ENCODE measurements at regions not wholly inside any gene's neighbourhood (a gene's known extent, or its start where the extent isn't known, plus 50 kb on each side); places are given as distances from the start of the nearest gene placed in this dataset.

GRCh38 chr10:120402147-120402766 lies 54.8 kb upstream of the PLPP4 start:
- ChIA-PET POLR2A (no interaction called here), CTCF (no interaction called here)
- H3K4me1 ChIP-seq = no peaks in the 10 kb centered on the region
- Mint-ChIP-seq H3K36me3 (ENCODE audit: insufficient read depth, unreplicated experiment) (no peaks in the 10 kb centered on the region), H3K4me1 (ENCODE audit: low read depth, unreplicated experiment) (no peaks in the 10 kb centered on the region), H3K9me3 (ENCODE audit: unreplicated experiment) (no peaks in the 10 kb centered on the region), H3K27me3 (ENCODE audit: insufficient read depth, unreplicated experiment) (peaks cover 2% of the 10 kb centered on the region), H3K4me3 (ENCODE audit: unreplicated experiment) (no peak overlapping the region), H3K27ac (ENCODE audit: unreplicated experiment) (no peak overlapping the region)
- DNase-seq = no peak
- no peak for TF ChIP-seq CTCF (IDR thresholded peaks at IDR 0.05; ENCODE audit: insufficient read depth in 1 of 2, low read depth in 1 of 2, low read length in 1 of 2, severe bottlenecking in 1 of 2, unreplicated experiment in 1 of 2)
- H3K27me3 ChIP-seq (replicated peaks; ENCODE audit: control insufficient read depth, insufficient read depth, low read length) = no peaks in the 10 kb centered on the region; the same call in 1 of the 2 replicates
- no peaks in the 10 kb centered on the region for H3K9me3 ChIP-seq
- no peaks in the 10 kb centered on the region for H3K36me3 ChIP-seq (ENCODE audit: control insufficient read depth, insufficient read depth, low read length)
- H3K4me3 ChIP-seq (ENCODE audit: low read depth, low read length) = no peak overlapping the region
- intact Hi-C loops (cut with micrococcal nuclease; ENCODE audit: unreplicated experiment) = no loop called here
- no TSS peak for BruUV-seq (replicated peaks)

GRCh38 chr10:120403109-120403508 lies 53.9 kb upstream of the PLPP4 start:
- BruUV-seq (replicated peaks) = no TSS peak
- intact Hi-C loops (cut with micrococcal nuclease; ENCODE audit: unreplicated experiment) = no loop called here
- CTCF ChIA-PET = no interaction called here
- no peak overlapping the region for H3K27ac Mint-ChIP-seq (ENCODE audit: unreplicated experiment)
- H3K4me1 ChIP-seq = no peaks in the 10 kb centered on the region
- no peaks in the 10 kb centered on the region for H3K9me3 ChIP-seq
- DNase-seq = no peak
- no peaks in the 10 kb centered on the region; the same call in 1 of the 2 replicates for H3K27me3 ChIP-seq (replicated peaks; ENCODE audit: control insufficient read depth, insufficient read depth, low read length)
- H3K36me3 Mint-ChIP-seq (ENCODE audit: insufficient read depth, unreplicated experiment) = no peaks in the 10 kb centered on the region
- H3K4me3 ChIP-seq (ENCODE audit: low read depth, low read length) = no peak overlapping the region
- peaks cover 2% of the 10 kb centered on the region for H3K27me3 Mint-ChIP-seq (ENCODE audit: insufficient read depth, unreplicated experiment)
- POLR2A ChIA-PET = no interaction called here
- no peaks in the 10 kb centered on the region for H3K4me1 Mint-ChIP-seq (ENCODE audit: low read depth, unreplicated experiment)
- H3K4me3 Mint-ChIP-seq (ENCODE audit: unreplicated experiment) = no peak overlapping the region
- H3K36me3 ChIP-seq (ENCODE audit: control insufficient read depth, insufficient read depth, low read length) = no peaks in the 10 kb centered on the region
- no peaks in the 10 kb centered on the region for H3K9me3 Mint-ChIP-seq (ENCODE audit: unreplicated experiment)
- no peak for TF ChIP-seq CTCF (IDR thresholded peaks at IDR 0.05; ENCODE audit: insufficient read depth in 1 of 2, low read depth in 1 of 2, low read length in 1 of 2, severe bottlenecking in 1 of 2, unreplicated experiment in 1 of 2)

- Histone ChIP-seq H3K9me3 (no peaks in the 10 kb centered on the region), H3K4me3 (ENCODE audit: low read depth, low read length) (no peak overlapping the region), H3K27me3 (replicated peaks; ENCODE audit: control insufficient read depth, insufficient read depth, low read length) (no peaks in the 10 kb centered on the region; the same call in 1 of the 2 replicates), H3K36me3 (ENCODE audit: control insufficient read depth, insufficient read depth, low read length) (no peaks in the 10 kb centered on the region), H3K4me1 (no peaks in the 10 kb centered on the region)
- ChIA-PET POLR2A (no interaction called here), CTCF (no interaction called here)
- H3K4me1 Mint-ChIP-seq (ENCODE audit: low read depth, unreplicated experiment) = no peaks in the 10 kb centered on the region
- BruUV-seq (replicated peaks) = no TSS peak
- no peaks in the 10 kb centered on the region for H3K36me3 Mint-ChIP-seq (ENCODE audit: insufficient read depth, unreplicated experiment)
- no peak for TF ChIP-seq CTCF (IDR thresholded peaks at IDR 0.05; ENCODE audit: insufficient read depth in 1 of 2, low read depth in 1 of 2, low read length in 1 of 2, severe bottlenecking in 1 of 2, unreplicated experiment in 1 of 2)
- no peak for DNase-seq
- H3K27me3 Mint-ChIP-seq (ENCODE audit: insufficient read depth, unreplicated experiment) = peaks cover 11% of the 10 kb centered on the region
- intact Hi-C loops (cut with micrococcal nuclease; ENCODE audit: unreplicated experiment) = no loop called here
- no peaks in the 10 kb centered on the region for H3K9me3 Mint-ChIP-seq (ENCODE audit: unreplicated experiment)
- no peak overlapping the region for H3K4me3 Mint-ChIP-seq (ENCODE audit: unreplicated experiment)
- H3K27ac Mint-ChIP-seq (ENCODE audit: unreplicated experiment) = no peak overlapping the region
Measured at GRCh38 chr10:120406376-120406775, 50.7 kb upstream of the PLPP4 start.

All from Caco-2 (cell line).